WTC11 (cell line): ENCODE measurements at regions not wholly inside any gene's neighbourhood (a gene's known extent, or its start where the extent isn't known, plus 50 kb on each side); places are given as distances from the start of the nearest gene placed in this dataset.

Experiments used
- ATF2 ChIP-seq: sonication (generic); formaldehyde crosslinking; IDR thresholded peaks from 2 replicates; pipeline ENCODE4 v1.8.1; 2022; ENCODE audit warnings: low read depth, missing genetic modification reagents, borderline replicate concordance
- CTCF ChIP-seq: fragments of 200-600 bp; IDR thresholded peaks from 2 replicates; pipeline ENCODE4 v1.8.0; 2022; ENCODE audit warnings: antibody characterized with exemption
- E2F1 ChIP-seq: sonication (generic); formaldehyde crosslinking; IDR thresholded peaks from 2 replicates; pipeline ENCODE4 v1.8.0; 2022; ENCODE audit warnings: mild to moderate bottlenecking, missing genetic modification reagents
- ELF4 ChIP-seq: sonication (generic); formaldehyde crosslinking; IDR thresholded peaks from 2 replicates; pipeline ENCODE4 v1.8.1; 2022; ENCODE audit warnings: low read depth, mild to moderate bottlenecking, moderate library complexity, missing genetic modification reagents
- ESRRA ChIP-seq: sonication (generic); formaldehyde crosslinking; IDR thresholded peaks from 2 replicates; pipeline ENCODE4 v1.8.1; 2022; ENCODE audit warnings: mild to moderate bottlenecking, missing genetic modification reagents, borderline replicate concordance
- FOXK1 ChIP-seq: sonication (generic); formaldehyde crosslinking; IDR thresholded peaks from 2 replicates; pipeline ENCODE4 v1.8.0; 2022; ENCODE audit warnings: mild to moderate bottlenecking, moderate library complexity, missing genetic modification reagents
- MLX ChIP-seq: sonication (generic); formaldehyde crosslinking; IDR thresholded peaks from 2 replicates; pipeline ENCODE4 v1.8.1; 2023; ENCODE audit warnings: mild to moderate bottlenecking, missing genetic modification reagents, moderate library complexity
- NR2C2 ChIP-seq: sonication (generic); formaldehyde crosslinking; IDR thresholded peaks from 2 replicates; pipeline ENCODE4 v1.8.0; 2022; ENCODE audit warnings: mild to moderate bottlenecking, missing genetic modification reagents
- RELA ChIP-seq: sonication (generic); formaldehyde crosslinking; IDR thresholded peaks from 2 replicates; pipeline ENCODE4 v1.8.1; 2022; ENCODE audit warnings: missing genetic modification reagents, mild to moderate bottlenecking, borderline replicate concordance
- SP1 ChIP-seq: sonication (generic); formaldehyde crosslinking; conservative IDR thresholded peaks from 2 replicates; pipeline ENCODE4 v1.8.1; 2022; ENCODE audit warnings: missing genetic modification reagents
- TCF7 ChIP-seq: sonication (generic); formaldehyde crosslinking; IDR thresholded peaks from 2 replicates; pipeline ENCODE4 v1.8.0; 2022; ENCODE audit warnings: mild to moderate bottlenecking, low read depth, missing genetic modification reagents, moderate library complexity
- ZBTB43 ChIP-seq: sonication (generic); formaldehyde crosslinking; IDR thresholded peaks from 2 replicates; pipeline ENCODE4 v1.8.1; 2023; ENCODE audit warnings: mild to moderate bottlenecking, missing genetic modification reagents
- ZNF263 ChIP-seq: sonication (generic); formaldehyde crosslinking; IDR thresholded peaks from 2 replicates; pipeline ENCODE4 v1.8.1; 2022; ENCODE audit warnings: low read depth, mild to moderate bottlenecking, moderate library complexity, missing genetic modification reagents

- no peak for TF ChIP-seq CTCF
- no peak for TF ChIP-seq NR2C2 (CRISPR knock-in tag)
- no peak for TF ChIP-seq ATF2 (CRISPR knock-in tag)
- no peak for TF ChIP-seq SP1 (CRISPR knock-in tag)
- no peak for TF ChIP-seq MLX (CRISPR knock-in tag)
- no peak for TF ChIP-seq ZBTB43 (CRISPR knock-in tag)
- no peak for TF ChIP-seq FOXK1 (CRISPR knock-in tag)
- no peak for TF ChIP-seq TCF7 (CRISPR knock-in tag)
- no peak for TF ChIP-seq E2F1 (CRISPR knock-in tag)
- TF ChIP-seq RELA (CRISPR knock-in tag), result no peak
- no peak for TF ChIP-seq ESRRA (CRISPR knock-in tag)
- TF ChIP-seq ELF4 (CRISPR knock-in tag), result no peak
- no peak for TF ChIP-seq ZNF263
Observed at GRCh38 chr11:92357344-92357743, 132.7 kb downstream of the FAT3 start.
